GM13976 (cell line): ENCODE measurements at regions not wholly inside any gene's neighbourhood (a gene's known extent, or its start where the extent isn't known, plus 50 kb on each side); places are given as distances from the start of the nearest gene placed in this dataset.

Experiments used
- DNase-seq: peaks from one replicate; pipeline ENCODE4 v3.0.0; 2012; ENCODE audit warnings: low spot score
- in situ Hi-C: fragments of 300-500 bp; cut with MboI; formaldehyde crosslinking; loops from one replicate; pipeline ENCODE4 v1.12.0; 2022; ENCODE audit warnings: low sequenced_read_pairs, mixed read lengths, inconsistent platforms; ENCODE audit not compliant: unreplicated experiment
- TF ChIP-seq, protein P1 (sequence below): IDR thresholded peaks from 2 replicates; pipeline ENCODE4 v1.5.1; 2012; ENCODE audit warnings: borderline replicate concordance, mild to moderate bottlenecking; ENCODE audit not compliant: insufficient read depth; ENCODE audit errors: extremely low read depth, missing control alignments, control extremely low read depth

DNA sequence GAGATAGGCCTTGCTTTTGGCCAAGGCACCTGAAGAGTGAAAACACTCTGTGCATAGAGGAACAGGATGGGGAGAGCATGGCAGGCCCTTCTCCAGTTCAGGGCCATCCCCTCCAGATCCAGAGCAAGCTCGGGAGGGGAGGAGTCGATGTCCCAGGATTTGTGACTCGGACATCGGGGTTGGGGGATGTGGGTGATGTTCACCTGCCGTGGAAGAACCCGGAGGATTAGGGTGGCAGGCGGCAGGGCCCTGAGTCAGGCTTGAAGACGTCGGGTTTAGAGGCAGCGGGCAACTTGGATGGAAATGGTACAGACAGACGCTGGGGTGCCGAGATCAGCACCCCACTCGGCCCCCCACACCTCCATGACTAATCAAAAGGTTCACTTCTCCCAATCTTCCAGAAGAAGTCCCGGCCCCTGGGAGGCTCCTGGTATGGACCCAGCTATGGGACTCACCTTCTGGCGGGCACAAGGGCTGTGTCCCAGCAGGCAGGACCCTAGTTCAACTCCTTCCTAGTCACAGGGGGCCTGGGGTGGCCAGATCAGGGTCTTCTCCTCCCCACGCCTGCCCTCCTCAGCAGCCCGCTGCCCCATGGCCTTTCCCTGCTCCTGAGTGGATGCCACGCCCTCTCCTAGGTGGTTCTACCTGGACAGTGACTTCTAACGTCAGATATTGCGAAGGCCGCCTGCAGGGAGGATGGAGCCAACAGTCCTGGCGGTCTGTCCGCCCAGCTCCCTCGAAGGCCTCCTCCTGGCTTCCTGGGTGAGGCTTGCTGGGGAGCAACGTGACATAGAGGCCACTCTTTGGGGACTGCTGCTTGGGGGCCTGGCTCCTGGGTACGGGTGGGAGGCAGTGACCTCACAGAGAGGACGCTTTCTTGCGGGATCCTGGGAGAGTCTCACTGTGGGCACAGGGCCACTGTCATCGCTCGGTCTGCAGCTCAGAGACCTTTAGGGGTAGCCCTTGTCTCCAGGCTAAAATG lies 792.5 kb downstream of the BRD1 start:
- in situ Hi-C loops = no loop called here

DNA sequence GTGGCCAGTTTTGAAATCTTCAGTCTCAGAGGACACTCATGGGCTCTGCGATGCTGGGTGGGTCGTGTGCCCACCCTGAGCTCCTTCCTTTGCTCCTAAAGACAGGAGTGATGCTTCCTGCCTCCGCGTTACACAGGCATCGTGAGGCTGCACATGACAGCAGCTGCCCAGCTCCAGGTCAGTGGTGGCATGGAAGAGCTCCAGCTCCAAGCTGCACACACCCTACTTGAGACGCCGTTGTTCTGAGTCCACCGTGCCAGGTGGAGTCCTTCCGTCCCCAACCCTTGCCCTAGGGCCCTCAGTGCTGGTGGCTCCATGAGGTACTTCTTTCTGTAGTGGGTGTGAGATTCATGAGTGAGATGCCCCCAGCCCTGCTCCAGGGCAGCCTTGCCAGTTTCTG lies 794.1 kb downstream of the BRD1 start:
- no peak for DNase-seq
- TF ChIP-seq, protein P1, sequence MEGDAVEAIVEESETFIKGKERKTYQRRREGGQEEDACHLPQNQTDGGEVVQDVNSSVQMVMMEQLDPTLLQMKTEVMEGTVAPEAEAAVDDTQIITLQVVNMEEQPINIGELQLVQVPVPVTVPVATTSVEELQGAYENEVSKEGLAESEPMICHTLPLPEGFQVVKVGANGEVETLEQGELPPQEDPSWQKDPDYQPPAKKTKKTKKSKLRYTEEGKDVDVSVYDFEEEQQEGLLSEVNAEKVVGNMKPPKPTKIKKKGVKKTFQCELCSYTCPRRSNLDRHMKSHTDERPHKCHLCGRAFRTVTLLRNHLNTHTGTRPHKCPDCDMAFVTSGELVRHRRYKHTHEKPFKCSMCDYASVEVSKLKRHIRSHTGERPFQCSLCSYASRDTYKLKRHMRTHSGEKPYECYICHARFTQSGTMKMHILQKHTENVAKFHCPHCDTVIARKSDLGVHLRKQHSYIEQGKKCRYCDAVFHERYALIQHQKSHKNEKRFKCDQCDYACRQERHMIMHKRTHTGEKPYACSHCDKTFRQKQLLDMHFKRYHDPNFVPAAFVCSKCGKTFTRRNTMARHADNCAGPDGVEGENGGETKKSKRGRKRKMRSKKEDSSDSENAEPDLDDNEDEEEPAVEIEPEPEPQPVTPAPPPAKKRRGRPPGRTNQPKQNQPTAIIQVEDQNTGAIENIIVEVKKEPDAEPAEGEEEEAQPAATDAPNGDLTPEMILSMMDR = no peak
- in situ Hi-C loops = no loop called here

More for the DNA sequence above, 792.5 kb downstream of the BRD1 start:
- DNase-seq = no peak
- TF ChIP-seq, protein P1 = no peak

DNA sequence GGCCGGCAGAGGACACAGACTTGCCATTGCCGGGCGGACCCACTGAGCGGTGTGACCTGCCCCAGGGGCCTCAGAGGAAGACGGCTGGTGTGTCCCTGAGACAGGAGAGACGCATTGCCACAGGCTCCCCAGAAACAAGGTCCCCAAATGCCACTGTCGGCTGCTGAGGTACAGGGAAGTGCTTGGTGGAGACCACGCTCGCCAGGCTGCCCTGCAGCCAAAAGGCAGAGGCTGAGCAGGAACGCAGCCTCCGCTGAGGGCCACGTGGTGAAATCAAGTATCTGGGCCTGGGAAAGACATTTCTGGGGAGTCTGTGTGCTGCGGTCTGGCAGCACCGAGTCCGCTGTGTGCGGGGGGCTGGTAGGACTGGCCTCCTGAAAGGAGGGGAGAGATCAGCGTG lies 794.9 kb downstream of the BRD1 start:
- no peak for DNase-seq
- in situ Hi-C loops = no loop called here
- TF ChIP-seq, protein P1 = no peak

DNA sequence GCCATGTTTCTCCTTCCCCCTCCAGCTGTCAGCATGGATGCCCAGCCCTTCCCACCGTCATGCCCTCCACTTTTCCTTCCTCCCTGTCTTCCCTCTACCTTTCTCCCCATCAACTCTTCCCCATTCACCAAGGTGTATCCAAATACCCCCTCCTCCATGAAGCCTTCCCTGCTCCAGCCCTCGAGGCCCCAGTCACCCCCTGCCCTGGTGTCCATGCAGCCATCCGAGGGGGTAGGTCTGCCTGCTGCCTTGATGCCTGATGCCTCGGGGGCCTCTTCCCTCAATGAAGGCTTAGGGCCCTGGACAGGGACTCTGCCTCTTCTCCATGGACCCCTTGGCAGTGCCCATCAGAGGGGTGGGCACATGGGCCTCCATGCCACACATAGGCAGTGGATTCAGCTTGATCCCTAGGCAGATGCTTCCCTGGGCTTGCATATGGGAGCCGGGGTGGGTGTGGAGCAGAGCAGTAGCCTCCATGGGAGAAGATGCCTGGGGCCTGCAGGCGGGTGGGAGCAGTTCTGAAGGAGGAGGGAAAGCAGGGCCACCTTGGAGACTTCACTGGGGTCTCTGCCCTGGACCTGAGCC lies 795.8 kb downstream of the BRD1 start:
- TF ChIP-seq, protein P1 = no peak
- in situ Hi-C loops = no loop called here
- no peak for DNase-seq

DNA sequence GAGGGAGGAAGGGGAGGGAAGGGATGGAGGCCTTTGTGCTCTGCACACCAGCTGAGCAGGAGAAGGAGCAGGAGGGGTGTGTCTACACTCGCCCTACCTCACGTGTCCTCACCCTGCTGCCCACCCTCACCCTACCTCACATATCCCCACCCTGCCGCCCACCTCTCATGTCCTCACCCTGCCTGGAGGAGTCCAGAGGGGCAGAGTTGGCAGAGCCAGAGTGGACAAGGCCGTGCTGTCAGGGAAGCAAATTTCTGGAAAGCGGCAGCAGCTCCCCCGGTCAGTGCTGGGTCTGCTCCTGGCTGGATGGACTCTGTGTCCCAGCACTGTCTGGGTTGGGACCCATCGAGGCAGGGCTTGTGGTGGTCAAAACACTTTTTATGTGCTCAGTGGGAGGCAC lies 799.6 kb downstream of the BRD1 start:
- TF ChIP-seq, protein P1 = no peak
- DNase-seq = no peak
- in situ Hi-C loops = no loop called here

DNA sequence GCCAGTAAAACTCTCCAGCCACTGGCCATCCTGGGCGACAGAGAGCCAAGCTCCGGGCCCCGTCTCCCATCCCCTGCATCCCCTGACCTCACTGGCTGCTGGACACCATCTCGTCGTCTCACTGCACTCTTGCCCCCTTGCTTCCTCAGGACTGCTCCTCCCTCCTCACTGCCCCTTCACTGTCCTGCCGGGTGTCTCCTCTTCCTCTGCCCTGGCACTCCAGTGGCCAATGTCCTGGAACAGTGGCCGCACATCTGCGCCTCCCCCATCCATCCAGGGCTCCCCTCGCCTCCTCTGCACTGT lies 800.4 kb downstream of the BRD1 start:
- in situ Hi-C loops = no loop called here

More for the DNA sequence above, 800.4 kb downstream of the BRD1 start:
- DNase-seq = no peak
- TF ChIP-seq, protein P1 = no peak
